ENCODE measurements at regions not wholly inside any gene's neighbourhood (a gene's known extent, or its start where the extent isn't known, plus 50 kb on each side); places are given as distances from the start of the nearest gene placed in this dataset.

GRCh38 chr12:86788661-86789060 lies 532.5 kb upstream of the MGAT4C start:
- DNase-seq, result no peak

GRCh38 chr12:86787419-86787818 lies 531.2 kb upstream of the MGAT4C start:
- no peak for DNase-seq

- DNase-seq, result peak in 1 of 51 donors; percentile 5
Observed at GRCh38 chr12:86777325-86777724, 521.1 kb upstream of the MGAT4C start.

- DNase-seq, result no peak
Observed at GRCh38 chr12:86774841-86775388, 518.7 kb upstream of the MGAT4C start.

GRCh38 chr12:86772696-86773095 lies 516.5 kb upstream of the MGAT4C start:
- no peak for DNase-seq

GRCh38 chr12:86770871-86771270 lies 514.7 kb upstream of the MGAT4C start:
- DNase-seq, result no peak

- no peak for DNase-seq
Observed at GRCh38 chr12:86748894-86749293, 492.7 kb upstream of the MGAT4C start.

GRCh38 chr12:86744547-86745212 lies 488.5 kb upstream of the MGAT4C start:
- DNase-seq, result no peak

- DNase-seq, result no peak
Observed at GRCh38 chr12:86743875-86744536, 487.8 kb upstream of the MGAT4C start.

GRCh38 chr12:86741531-86741930 lies 485.3 kb upstream of the MGAT4C start:
- no peak for DNase-seq

GRCh38 chr12:86735851-86736250 lies 479.7 kb upstream of the MGAT4C start:
- DNase-seq, result no peak

GRCh38 chr12:86735072-86735471 lies 478.9 kb upstream of the MGAT4C start:
- DNase-seq, result no peak

GRCh38 chr12:86730233-86730632 lies 474.0 kb upstream of the MGAT4C start:
- no peak for DNase-seq

- no peak for DNase-seq
Observed at GRCh38 chr12:86729739-86730138, 473.5 kb upstream of the MGAT4C start.

GRCh38 chr12:86727160-86727559 lies 471.0 kb upstream of the MGAT4C start:
- DNase-seq, result no peak

- no peak for DNase-seq
Observed at GRCh38 chr12:86724716-86725115, 468.5 kb upstream of the MGAT4C start.

- DNase-seq, result no peak
Observed at GRCh38 chr12:86723326-86723725, 467.1 kb upstream of the MGAT4C start.

GRCh38 chr12:86721713-86722397 lies 465.7 kb upstream of the MGAT4C start:
- no peak for DNase-seq

GRCh38 chr12:86719381-86719780 lies 463.2 kb upstream of the MGAT4C start:
- no peak for DNase-seq

GRCh38 chr12:86713121-86713520 lies 456.9 kb upstream of the MGAT4C start:
- DNase-seq, result no peak

GRCh38 chr12:86712425-86712843 lies 456.2 kb upstream of the MGAT4C start:
- no peak for DNase-seq

- DNase-seq, result no peak
Observed at GRCh38 chr12:86711731-86712130, 455.5 kb upstream of the MGAT4C start.

- no peak for DNase-seq
Observed at GRCh38 chr12:86710109-86710508, 453.9 kb upstream of the MGAT4C start.

Data from hypothalamus (tissue), 51 donors.